ENCODE measurements at regions not wholly inside any gene's neighbourhood (a gene's known extent, or its start where the extent isn't known, plus 50 kb on each side); places are given as distances from the start of the nearest gene placed in this dataset.
"Not testable (repeated sequence)": the region's sequence is repeated elsewhere in the genome, so short reads cannot be mapped to it uniquely, and the experiment has no call there.

- Histone ChIP-seq H3K79me2 (ENCODE audit: control insufficient read depth, low read length) (no peaks in the 10 kb centered on the region), H3K4me3 (ENCODE audit: low read length) (no peak overlapping the region), H3K36me3 (ENCODE audit: control insufficient read depth, low read length) (no peaks in the 10 kb centered on the region), H3K9me2 (replicated peaks; ENCODE audit: control insufficient read depth, low read length) (no peaks in the 10 kb centered on the region), H3K4me2 (ENCODE audit: low read length) (no peak overlapping the region), H4K20me1 (ENCODE audit: control insufficient read depth, insufficient read depth, low read depth, low read length) (no peaks in the 10 kb centered on the region), H3K27ac (ENCODE audit: low read depth, low read length) (no peak overlapping the region), H3K9me3 (ENCODE audit: control insufficient read depth, insufficient read depth, low read length) (peaks cover 14% of the 10 kb centered on the region; the same call in 1 of the 2 replicates), H3K27me3 (ENCODE audit: control insufficient read depth, low read length) (no peaks in the 10 kb centered on the region), H3K4me1 (ENCODE audit: control insufficient read depth, low read length) (no peaks in the 10 kb centered on the region), H3F3A (ENCODE audit: control insufficient read depth, insufficient read depth) (no peaks in the 10 kb centered on the region)
- TF ChIP-seq EZH2phosphoT487 (IDR thresholded peaks at IDR 0.05; ENCODE audit: borderline replicate concordance, low read length) (no peak), CTCF (IDR thresholded peaks at IDR 0.05; ENCODE audit: low read depth, low read length, poor library complexity, severe bottlenecking) (no peak)
Measured at GRCh38 chr4:28010577-28011240, 1150.1 kb downstream of the STIM2 start.

- H3K4me2 ChIP-seq (ENCODE audit: low read length) = no peak overlapping the region
- no peak overlapping the region for H3K4me3 ChIP-seq (ENCODE audit: low read length)
- no peak for TF ChIP-seq CTCF (IDR thresholded peaks at IDR 0.05; ENCODE audit: low read depth, low read length, poor library complexity, severe bottlenecking)
- no peak for TF ChIP-seq EZH2phosphoT487 (IDR thresholded peaks at IDR 0.05; ENCODE audit: borderline replicate concordance, low read length)
- H3K36me3 ChIP-seq (ENCODE audit: control insufficient read depth, low read length) = no peaks in the 10 kb centered on the region
- no peak overlapping the region for H3K27ac ChIP-seq (ENCODE audit: low read depth, low read length)
- H3F3A ChIP-seq (ENCODE audit: control insufficient read depth, insufficient read depth) = no peaks in the 10 kb centered on the region
- peaks cover 14% of the 10 kb centered on the region; the same call in 1 of the 2 replicates for H3K9me3 ChIP-seq (ENCODE audit: control insufficient read depth, insufficient read depth, low read length)
- H4K20me1 ChIP-seq (ENCODE audit: control insufficient read depth, insufficient read depth, low read depth, low read length) = no peaks in the 10 kb centered on the region
- H3K9me2 ChIP-seq (replicated peaks; ENCODE audit: control insufficient read depth, low read length) = no peaks in the 10 kb centered on the region
- H3K79me2 ChIP-seq (ENCODE audit: control insufficient read depth, low read length) = no peaks in the 10 kb centered on the region
- H3K27me3 ChIP-seq (ENCODE audit: control insufficient read depth, low read length) = no peaks in the 10 kb centered on the region
- H3K4me1 ChIP-seq (ENCODE audit: control insufficient read depth, low read length) = no peaks in the 10 kb centered on the region
Measured at GRCh38 chr4:28014469-28014868, 1153.8 kb downstream of the STIM2 start.

- no peaks in the 10 kb centered on the region for H3K4me1 ChIP-seq (ENCODE audit: control insufficient read depth, low read length)
- H3K27ac ChIP-seq (ENCODE audit: low read depth, low read length) = no peak overlapping the region
- H3K36me3 ChIP-seq (ENCODE audit: control insufficient read depth, low read length) = no peaks in the 10 kb centered on the region
- no peaks in the 10 kb centered on the region for H3K79me2 ChIP-seq (ENCODE audit: control insufficient read depth, low read length)
- no peaks in the 10 kb centered on the region for H3K27me3 ChIP-seq (ENCODE audit: control insufficient read depth, low read length)
- TF ChIP-seq CTCF (IDR thresholded peaks at IDR 0.05; ENCODE audit: low read depth, low read length, poor library complexity, severe bottlenecking) = no peak
- no peak for TF ChIP-seq EZH2phosphoT487 (IDR thresholded peaks at IDR 0.05; ENCODE audit: borderline replicate concordance, low read length)
- no peaks in the 10 kb centered on the region for H4K20me1 ChIP-seq (ENCODE audit: control insufficient read depth, insufficient read depth, low read depth, low read length)
- no peaks in the 10 kb centered on the region for H3K9me2 ChIP-seq (replicated peaks; ENCODE audit: control insufficient read depth, low read length)
- H3K4me2 ChIP-seq (ENCODE audit: low read length) = no peak overlapping the region
- H3F3A ChIP-seq (ENCODE audit: control insufficient read depth, insufficient read depth) = no peaks in the 10 kb centered on the region
- H3K9me3 ChIP-seq (ENCODE audit: control insufficient read depth, insufficient read depth, low read length) = peaks cover 14% of the 10 kb centered on the region; the same call in 1 of the 2 replicates
- H3K4me3 ChIP-seq (ENCODE audit: low read length) = no peak overlapping the region
Measured at GRCh38 chr4:28015996-28016395, 1155.4 kb downstream of the STIM2 start.

GRCh38 chr4:28038253-28038652, 1177.6 kb downstream of the STIM2 start:
- not testable (repeated sequence) for H3K27ac ChIP-seq (ENCODE audit: low read depth, low read length); H3F3A ChIP-seq (ENCODE audit: control insufficient read depth, insufficient read depth)

More at GRCh38 chr4:28038253-28038652, 1177.6 kb downstream of the STIM2 start:
- H3K79me2 ChIP-seq (ENCODE audit: control insufficient read depth, low read length); H3K9me3 ChIP-seq (ENCODE audit: control insufficient read depth, insufficient read depth, low read length); H3K4me2 ChIP-seq (ENCODE audit: low read length); H4K20me1 ChIP-seq (ENCODE audit: control insufficient read depth, insufficient read depth, low read depth, low read length); H3K4me1 ChIP-seq (ENCODE audit: control insufficient read depth, low read length); H3K4me3 ChIP-seq (ENCODE audit: low read length); H3K27me3 ChIP-seq (ENCODE audit: control insufficient read depth, low read length); H3K9me2 ChIP-seq (replicated peaks; ENCODE audit: control insufficient read depth, low read length); H3K36me3 ChIP-seq (ENCODE audit: control insufficient read depth, low read length): not testable (repeated sequence)

All from DOHH2 (cell line).